ENCODE measurements at regions not wholly inside any gene's neighbourhood (a gene's known extent, or its start where the extent isn't known, plus 50 kb on each side); places are given as distances from the start of the nearest gene placed in this dataset.

GRCh38 chr11:13848031-13848430 is 114.5 kb upstream of the SPON1 start:
- TF ChIP-seq CTCF (conservative IDR thresholded peaks at IDR 0.05; ENCODE audit: low read depth, low read length) (no peak), EZH2 (IDR thresholded peaks at IDR 0.05; ENCODE audit: low read length, unreplicated experiment) (no peak), EZH2phosphoT487 (IDR thresholded peaks at IDR 0.05; ENCODE audit: borderline replicate concordance, low read length) (no peak)

All from PC-3 (cell line).